IgD-negative memory B cell (primary cell): ENCODE measurements at regions not wholly inside any gene's neighbourhood (a gene's known extent, or its start where the extent isn't known, plus 50 kb on each side); places are given as distances from the start of the nearest gene placed in this dataset.
"Not testable (repeated sequence)": the region's sequence is repeated elsewhere in the genome, so short reads cannot be mapped to it uniquely, and the experiment has no call there.

Experiments
- H3K27ac Mint-ChIP-seq, 3 donors: one replicate each; pipeline ENCODE4 v1.8.0; 2020 to 2022; ENCODE audit warnings: mild to moderate bottlenecking in 3 of 3, mixed read lengths in 3 of 3, moderate library complexity in 1 of 3
- H3K27me3 Mint-ChIP-seq: one replicate; pipeline ENCODE4 v1.8.0; 2021; ENCODE audit warnings: mixed read lengths
- H3K36me3 Mint-ChIP-seq: one replicate; pipeline ENCODE4 v1.8.0; 2020; ENCODE audit warnings: mild to moderate bottlenecking, mixed read lengths
- H3K4me1 Mint-ChIP-seq, 3 donors: one replicate each; pipeline ENCODE4 v1.8.0; 2020 to 2022; ENCODE audit warnings: mixed read lengths in 3 of 3, mild to moderate bottlenecking in 1 of 3
- H3K4me3 Mint-ChIP-seq, 4 donors: one replicate each; pipeline ENCODE4 v1.8.0; 2020 to 2022; ENCODE audit warnings: mild to moderate bottlenecking in 4 of 4, mixed read lengths in 4 of 4, moderate library complexity in 3 of 4
- H3K9me3 Mint-ChIP-seq, 3 donors: one replicate each; pipeline ENCODE4 v1.8.0; 2020 to 2021; ENCODE audit warnings: mixed read lengths in 3 of 3, mild to moderate bottlenecking in 1 of 3

GRCh38 chrX:11836284-11836683 lies 78.2 kb downstream of the MSL3 start:
- no peak overlapping the region for H3K4me3 Mint-ChIP-seq
- peaks cover 2% of the 10 kb centered on the region for H3K27me3 Mint-ChIP-seq
- H3K27ac Mint-ChIP-seq, result no peak overlapping the region
- H3K9me3 Mint-ChIP-seq, result peaks cover 2 to 4% (median 3%) of the 10 kb centered on the region in 3 donors
- no peaks in the 10 kb centered on the region for H3K36me3 Mint-ChIP-seq
- H3K4me1 Mint-ChIP-seq, result peaks cover 0 to 2% (median 0%) of the 10 kb centered on the region in 3 donors

DNA sequence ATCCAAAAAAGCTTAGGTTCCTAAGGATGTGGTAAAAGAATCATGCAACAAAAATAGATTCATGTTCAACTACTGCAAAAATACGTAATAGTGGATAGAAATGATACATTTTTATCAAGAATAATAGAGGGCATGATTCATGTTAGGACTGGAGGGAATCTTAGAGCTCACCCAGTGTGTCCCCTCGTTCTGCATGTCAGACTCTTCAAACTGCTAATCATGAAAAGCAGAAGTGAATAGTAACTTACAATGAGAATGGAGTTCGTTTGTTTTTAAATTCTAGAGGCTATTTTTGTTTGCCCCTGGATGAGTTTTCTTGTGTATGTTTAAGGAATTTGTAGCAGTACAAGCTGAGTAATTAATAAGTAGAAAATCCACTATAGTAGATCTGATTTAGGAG lies 79.4 kb downstream of the MSL3 start:
- no peak overlapping the region for H3K4me3 Mint-ChIP-seq
- H3K27me3 Mint-ChIP-seq, result peaks cover 2% of the 10 kb centered on the region
- peaks cover 1% of the 10 kb centered on the region for H3K36me3 Mint-ChIP-seq
- H3K27ac Mint-ChIP-seq, result no peak overlapping the region
- H3K4me1 Mint-ChIP-seq, result peaks cover 0 to 2% (median 0%) of the 10 kb centered on the region in 3 donors
- H3K9me3 Mint-ChIP-seq, result peaks cover 2 to 4% (median 2%) of the 10 kb centered on the region in 3 donors

- Mint-ChIP-seq H3K9me3 (peaks cover 0 to 2% (median 0%) of the 10 kb centered on the region in 3 donors), H3K4me3 (no peak overlapping the region), H3K27me3 (no peaks in the 10 kb centered on the region), H3K27ac (no peak overlapping the region), H3K4me1 (no peaks in the 10 kb centered on the region), H3K36me3 (no peaks in the 10 kb centered on the region)
Observed at GRCh38 chrX:11864171-11864570, 106.1 kb downstream of the MSL3 start.

DNA sequence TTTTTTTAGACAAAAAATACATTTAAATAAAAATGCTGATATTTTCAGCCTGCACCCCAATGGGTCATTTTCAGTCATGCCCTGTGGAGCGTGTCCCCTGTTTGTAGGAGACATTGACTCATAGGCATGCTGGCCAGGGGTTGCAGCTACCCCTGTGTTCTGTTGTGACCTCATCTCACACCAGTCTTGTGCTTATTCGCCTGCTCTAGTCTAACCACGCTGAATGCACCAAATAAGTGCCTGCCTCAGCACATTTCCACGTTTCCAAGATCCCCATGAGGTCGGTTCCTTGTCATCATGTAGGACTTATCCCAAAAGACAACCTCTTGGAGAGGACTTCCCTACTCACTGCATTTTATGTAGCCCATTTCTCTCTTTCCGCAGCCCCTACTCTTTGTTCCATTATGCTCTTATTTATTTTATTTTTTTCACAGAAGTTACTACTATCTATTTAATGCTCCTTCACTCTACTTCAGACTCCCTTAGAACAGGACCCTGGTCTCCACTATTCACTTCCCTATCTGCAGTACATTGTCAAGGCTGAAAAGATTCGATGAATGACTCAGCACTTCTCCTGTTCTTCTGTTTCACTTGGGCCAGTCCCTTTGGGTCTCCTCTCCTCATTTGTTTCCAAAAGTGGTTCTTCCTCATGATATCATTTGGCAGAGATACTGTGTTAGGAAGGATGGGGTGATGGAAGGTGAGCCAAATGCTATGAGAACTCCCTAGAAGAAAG lies 109.7 kb downstream of the MSL3 start:
- Mint-ChIP-seq H3K4me3 (no peak overlapping the region), H3K4me1 (no peaks in the 10 kb centered on the region), H3K9me3 (peaks cover 0 to 2% (median 0%) of the 10 kb centered on the region in 3 donors), H3K27me3 (peaks cover 2% of the 10 kb centered on the region), H3K36me3 (no peaks in the 10 kb centered on the region), H3K27ac (no peak overlapping the region)

DNA sequence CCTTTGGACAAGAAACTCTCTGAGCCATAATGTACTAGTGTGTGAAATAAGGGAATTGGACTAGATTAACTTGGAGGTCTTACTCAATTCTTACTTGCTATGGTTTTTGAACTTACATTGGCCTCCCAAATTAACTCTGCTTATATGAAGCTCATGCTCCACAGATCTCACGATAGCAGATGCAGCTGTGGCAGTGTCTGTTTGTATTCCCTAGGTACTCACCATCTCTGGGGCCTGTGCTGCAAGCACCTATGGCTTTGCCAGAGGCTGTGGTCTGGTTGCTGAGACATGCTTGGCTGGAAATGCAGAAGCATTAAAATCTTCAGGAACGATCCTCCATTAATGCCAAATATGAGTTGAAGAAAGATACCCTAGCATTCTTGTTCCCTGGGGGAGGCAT lies 112.8 kb downstream of the MSL3 start:
- no peaks in the 10 kb centered on the region for H3K9me3 Mint-ChIP-seq

DNA sequence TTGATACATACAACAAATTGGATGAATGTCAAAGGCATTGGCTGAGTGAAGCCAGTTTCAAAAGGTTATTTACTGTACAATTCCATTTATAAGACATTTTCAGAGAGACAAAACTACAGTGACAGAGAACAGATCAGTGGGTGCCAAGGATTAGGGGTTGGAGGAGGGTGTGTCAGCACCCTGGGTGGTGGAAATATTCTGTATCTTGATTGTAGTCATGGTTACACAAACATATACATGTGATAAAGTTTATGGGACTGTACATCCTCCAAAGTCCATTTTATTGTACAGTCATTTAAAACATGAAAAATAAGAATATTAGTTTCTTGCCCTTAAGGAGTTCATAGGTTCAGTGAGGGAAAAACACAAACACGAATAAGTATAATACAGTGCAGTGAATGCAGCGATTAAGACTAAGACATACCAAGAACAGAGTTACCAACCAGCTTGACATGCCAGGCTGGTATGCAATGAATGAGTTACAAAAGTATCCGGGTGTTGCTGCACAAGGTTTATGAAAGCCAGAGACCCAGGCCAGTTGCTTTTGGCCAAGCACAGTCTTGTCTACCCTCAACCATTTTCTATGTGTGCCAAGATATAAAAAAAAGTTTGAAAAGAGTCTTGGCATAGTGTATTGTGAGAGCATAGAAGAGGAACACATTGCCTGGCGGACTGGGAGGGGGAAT lies 123.6 kb downstream of the MSL3 start:
- H3K27ac Mint-ChIP-seq, result no peak overlapping the region
- peaks cover 1% of the 10 kb centered on the region for H3K27me3 Mint-ChIP-seq
- H3K9me3 Mint-ChIP-seq, result no peaks in the 10 kb centered on the region
- H3K36me3 Mint-ChIP-seq, result no peaks in the 10 kb centered on the region
- H3K4me1 Mint-ChIP-seq, result no peaks in the 10 kb centered on the region
- no peak overlapping the region for H3K4me3 Mint-ChIP-seq

More for the DNA sequence above, 112.8 kb downstream of the MSL3 start:
- peaks cover 2% of the 10 kb centered on the region for H3K27me3 Mint-ChIP-seq
- no peak overlapping the region for H3K27ac Mint-ChIP-seq
- H3K36me3 Mint-ChIP-seq, result no peaks in the 10 kb centered on the region
- H3K4me1 Mint-ChIP-seq, result no peaks in the 10 kb centered on the region
- no peak overlapping the region for H3K4me3 Mint-ChIP-seq

- no peaks in the 10 kb centered on the region for H3K36me3 Mint-ChIP-seq
- H3K27ac Mint-ChIP-seq, result no peak overlapping the region
- H3K4me1 Mint-ChIP-seq, result no peaks in the 10 kb centered on the region
- no peaks in the 10 kb centered on the region for H3K27me3 Mint-ChIP-seq
- H3K9me3 Mint-ChIP-seq, result peaks cover 0 to 3% (median 1%) of the 10 kb centered on the region in 3 donors
- H3K4me3 Mint-ChIP-seq, result no peak overlapping the region
Observed at GRCh38 chrX:11886745-11887144, 128.7 kb downstream of the MSL3 start.

DNA sequence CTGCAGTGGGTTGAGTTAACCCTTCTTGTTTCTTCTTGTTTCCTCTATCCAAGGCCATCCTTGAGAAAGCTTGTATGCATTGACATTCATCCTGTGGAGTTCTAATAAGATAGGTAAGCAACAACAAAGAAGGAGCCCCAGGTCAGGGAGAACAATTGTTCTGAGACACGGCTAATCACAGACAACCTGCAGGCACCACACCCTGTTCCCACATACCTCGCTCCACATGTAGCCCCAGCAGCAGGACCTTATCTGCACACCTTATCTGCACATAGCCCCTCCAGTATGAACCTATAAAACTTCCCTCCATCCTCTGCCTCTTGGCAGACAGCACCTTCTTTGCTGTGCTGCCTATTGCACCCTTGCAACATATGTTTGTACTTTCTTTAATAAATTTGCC lies 129.1 kb downstream of the MSL3 start:
- no peak overlapping the region for H3K27ac Mint-ChIP-seq
- H3K4me1 Mint-ChIP-seq, result no peaks in the 10 kb centered on the region
- H3K27me3 Mint-ChIP-seq, result no peaks in the 10 kb centered on the region
- no peak overlapping the region for H3K4me3 Mint-ChIP-seq
- no peaks in the 10 kb centered on the region for H3K36me3 Mint-ChIP-seq
- peaks cover 0 to 3% (median 1%) of the 10 kb centered on the region in 3 donors for H3K9me3 Mint-ChIP-seq

DNA sequence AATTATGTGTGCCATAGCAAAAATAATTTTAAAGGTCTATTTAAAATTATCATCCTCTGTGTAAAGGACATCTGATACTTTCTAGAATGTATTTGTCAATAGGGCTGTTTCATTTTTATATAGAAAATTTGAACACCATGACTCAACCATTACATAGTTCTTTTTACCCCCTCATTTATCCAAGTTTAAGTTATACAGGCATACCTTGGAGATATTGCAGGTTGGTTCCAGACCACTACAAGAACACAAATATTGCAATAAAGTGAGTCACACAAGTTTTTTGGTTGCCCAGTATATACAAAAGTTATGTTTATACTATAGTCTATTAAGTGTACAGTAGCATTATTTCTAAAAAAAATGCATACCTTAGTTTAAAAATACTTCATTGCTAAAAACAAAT lies 130.4 kb downstream of the MSL3 start:
- Mint-ChIP-seq H3K9me3 (peaks cover 0 to 3% (median 1%) of the 10 kb centered on the region in 3 donors), H3K36me3 (no peaks in the 10 kb centered on the region), H3K4me3 (peak overlapping the region in 1 of 4 donors; percentile 37), H3K27ac (no peak overlapping the region), H3K27me3 (no peaks in the 10 kb centered on the region), H3K4me1 (no peaks in the 10 kb centered on the region)

- Mint-ChIP-seq H3K27me3 (peaks cover 1% of the 10 kb centered on the region), H3K4me3 (no peak overlapping the region), H3K4me1 (no peaks in the 10 kb centered on the region), H3K27ac (no peak overlapping the region), H3K9me3 (peaks cover 0 to 3% (median 1%) of the 10 kb centered on the region in 3 donors), H3K36me3 (no peaks in the 10 kb centered on the region)
Observed at GRCh38 chrX:11889791-11890190, 131.8 kb downstream of the MSL3 start.

DNA sequence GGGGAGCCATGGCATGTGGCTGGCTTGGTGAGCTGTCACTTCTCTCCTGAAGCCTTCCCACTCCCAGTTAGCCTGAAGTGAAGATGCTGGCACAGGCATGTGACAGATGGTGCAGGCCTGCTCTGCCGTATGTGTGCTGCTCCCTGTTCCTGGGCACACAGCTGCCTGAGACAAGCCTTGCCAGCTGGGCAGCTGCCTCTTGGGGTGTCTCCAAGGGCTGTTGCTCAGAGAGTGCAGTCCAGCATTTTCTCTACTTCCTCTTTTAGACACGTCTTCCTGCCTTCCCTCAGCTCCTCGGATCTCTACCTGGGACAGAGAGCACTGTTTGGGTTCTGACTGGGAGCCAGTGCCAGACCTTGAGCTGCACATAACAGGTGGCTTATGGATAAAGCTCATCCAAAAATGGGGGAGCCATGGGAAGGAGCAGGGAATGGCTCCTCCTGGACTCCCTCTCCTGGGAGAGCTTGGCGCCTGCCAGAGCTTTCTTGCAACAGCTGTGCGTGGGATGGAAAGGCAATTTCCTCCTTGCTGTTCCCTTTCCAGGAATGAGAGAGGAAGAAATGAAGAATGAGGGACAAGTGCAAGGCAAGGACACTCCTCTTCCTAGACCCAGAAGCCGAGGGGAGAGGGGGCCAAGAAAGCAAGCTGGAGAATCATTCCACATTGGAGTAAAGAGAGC lies 132.9 kb downstream of the MSL3 start:
- peaks cover 0 to 3% (median 1%) of the 10 kb centered on the region in 3 donors for H3K9me3 Mint-ChIP-seq
- H3K36me3 Mint-ChIP-seq, result no peaks in the 10 kb centered on the region
- no peak overlapping the region for H3K27ac Mint-ChIP-seq
- peaks cover 1% of the 10 kb centered on the region for H3K27me3 Mint-ChIP-seq
- no peaks in the 10 kb centered on the region for H3K4me1 Mint-ChIP-seq
- no peak overlapping the region for H3K4me3 Mint-ChIP-seq

- no peaks in the 10 kb centered on the region for H3K36me3 Mint-ChIP-seq
- H3K4me1 Mint-ChIP-seq, result no peaks in the 10 kb centered on the region
- H3K27ac Mint-ChIP-seq, result no peak overlapping the region
- H3K27me3 Mint-ChIP-seq, result peaks cover 1% of the 10 kb centered on the region
- H3K4me3 Mint-ChIP-seq, result no peak overlapping the region
- H3K9me3 Mint-ChIP-seq, result no peaks in the 10 kb centered on the region
Observed at GRCh38 chrX:11893933-11894710, 136.1 kb downstream of the MSL3 start.

- no peaks in the 10 kb centered on the region for H3K4me1 Mint-ChIP-seq
- H3K36me3 Mint-ChIP-seq, result peaks cover 3% of the 10 kb centered on the region
- peaks cover 8% of the 10 kb centered on the region for H3K27me3 Mint-ChIP-seq
- no peak overlapping the region for H3K27ac Mint-ChIP-seq
- peaks cover 0 to 3% (median 0%) of the 10 kb centered on the region in 3 donors for H3K9me3 Mint-ChIP-seq
- H3K4me3 Mint-ChIP-seq, result no peak overlapping the region
Observed at GRCh38 chrX:11899091-11899490, 141.1 kb downstream of the MSL3 start.

DNA sequence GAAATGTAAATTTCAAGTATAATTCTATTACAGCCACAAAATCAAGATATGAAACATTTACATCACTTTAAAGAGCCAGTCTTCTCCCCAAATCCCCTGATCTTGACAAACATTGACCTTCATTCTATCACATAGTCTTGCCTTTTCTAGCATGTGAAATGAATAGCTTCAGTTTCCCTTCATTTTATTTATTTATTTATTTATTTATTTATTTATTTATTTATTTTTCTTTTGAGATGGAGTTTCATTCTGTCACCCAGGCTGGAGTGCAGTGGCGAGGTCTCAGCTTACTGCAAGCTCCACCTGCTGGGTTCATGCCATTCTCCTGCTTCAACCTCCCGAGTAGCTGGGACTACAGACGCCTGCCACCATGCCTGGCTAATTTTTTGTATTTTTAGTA lies 147.9 kb downstream of the MSL3 start:
- not testable (repeated sequence) for H3K4me3 Mint-ChIP-seq, H3K36me3 Mint-ChIP-seq, H3K27ac Mint-ChIP-seq, H3K27me3 Mint-ChIP-seq, H3K4me1 Mint-ChIP-seq
- H3K9me3 Mint-ChIP-seq, result peaks cover 2 to 16% (median 11%) of the 10 kb centered on the region in 3 donors

DNA sequence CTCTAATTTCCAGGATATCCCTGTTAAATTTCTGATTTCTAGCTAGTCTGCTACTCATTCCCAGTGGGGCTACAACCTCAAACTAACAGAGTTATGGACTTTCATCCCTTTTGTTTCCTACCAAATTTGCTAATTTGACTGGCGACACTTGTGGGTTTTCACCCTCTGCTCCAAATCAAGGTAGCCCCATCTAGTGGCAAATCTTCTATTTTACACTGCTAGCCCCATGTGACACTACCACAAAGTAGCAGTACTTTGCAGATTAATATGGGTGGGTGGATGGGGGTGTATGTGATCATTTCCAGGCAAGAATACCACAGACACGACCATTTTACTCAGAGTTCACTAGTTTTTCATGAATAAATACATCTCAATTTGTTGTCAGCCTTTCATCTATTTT lies 150.3 kb downstream of the MSL3 start:
- Mint-ChIP-seq H3K9me3 (peaks cover 2 to 13% (median 11%) of the 10 kb centered on the region in 3 donors), H3K27ac (no peak overlapping the region), H3K4me1 (peaks cover 0 to 1% (median 0%) of the 10 kb centered on the region in 3 donors), H3K27me3 (peaks cover 4% of the 10 kb centered on the region), H3K4me3 (no peak overlapping the region), H3K36me3 (no peaks in the 10 kb centered on the region)
